ENCODE measurements at regions not wholly inside any gene's neighbourhood (a gene's known extent, or its start where the extent isn't known, plus 50 kb on each side); places are given as distances from the start of the nearest gene placed in this dataset.

DNA sequence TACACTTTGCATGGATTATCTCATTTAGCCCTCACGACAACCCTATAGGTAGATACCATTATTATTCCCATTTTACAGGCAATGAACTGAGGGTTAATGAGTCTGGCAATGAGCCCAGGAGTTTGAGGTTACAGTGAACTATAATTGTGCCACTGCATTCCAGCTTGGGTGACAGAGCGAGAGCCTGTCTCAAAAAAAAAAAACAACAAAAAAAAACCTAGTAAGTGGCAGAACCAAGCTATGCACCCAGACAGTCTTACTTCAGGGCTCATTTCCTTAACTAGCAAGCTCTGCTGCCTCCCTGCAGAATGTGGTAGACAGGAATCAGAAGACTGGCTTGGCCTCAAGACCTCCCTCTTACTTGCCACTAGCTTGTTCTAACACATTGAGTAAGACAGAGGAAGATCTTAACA is 71.9 kb upstream of the RREB1 start (continued):
- TF ChIP-seq, protein P1, sequence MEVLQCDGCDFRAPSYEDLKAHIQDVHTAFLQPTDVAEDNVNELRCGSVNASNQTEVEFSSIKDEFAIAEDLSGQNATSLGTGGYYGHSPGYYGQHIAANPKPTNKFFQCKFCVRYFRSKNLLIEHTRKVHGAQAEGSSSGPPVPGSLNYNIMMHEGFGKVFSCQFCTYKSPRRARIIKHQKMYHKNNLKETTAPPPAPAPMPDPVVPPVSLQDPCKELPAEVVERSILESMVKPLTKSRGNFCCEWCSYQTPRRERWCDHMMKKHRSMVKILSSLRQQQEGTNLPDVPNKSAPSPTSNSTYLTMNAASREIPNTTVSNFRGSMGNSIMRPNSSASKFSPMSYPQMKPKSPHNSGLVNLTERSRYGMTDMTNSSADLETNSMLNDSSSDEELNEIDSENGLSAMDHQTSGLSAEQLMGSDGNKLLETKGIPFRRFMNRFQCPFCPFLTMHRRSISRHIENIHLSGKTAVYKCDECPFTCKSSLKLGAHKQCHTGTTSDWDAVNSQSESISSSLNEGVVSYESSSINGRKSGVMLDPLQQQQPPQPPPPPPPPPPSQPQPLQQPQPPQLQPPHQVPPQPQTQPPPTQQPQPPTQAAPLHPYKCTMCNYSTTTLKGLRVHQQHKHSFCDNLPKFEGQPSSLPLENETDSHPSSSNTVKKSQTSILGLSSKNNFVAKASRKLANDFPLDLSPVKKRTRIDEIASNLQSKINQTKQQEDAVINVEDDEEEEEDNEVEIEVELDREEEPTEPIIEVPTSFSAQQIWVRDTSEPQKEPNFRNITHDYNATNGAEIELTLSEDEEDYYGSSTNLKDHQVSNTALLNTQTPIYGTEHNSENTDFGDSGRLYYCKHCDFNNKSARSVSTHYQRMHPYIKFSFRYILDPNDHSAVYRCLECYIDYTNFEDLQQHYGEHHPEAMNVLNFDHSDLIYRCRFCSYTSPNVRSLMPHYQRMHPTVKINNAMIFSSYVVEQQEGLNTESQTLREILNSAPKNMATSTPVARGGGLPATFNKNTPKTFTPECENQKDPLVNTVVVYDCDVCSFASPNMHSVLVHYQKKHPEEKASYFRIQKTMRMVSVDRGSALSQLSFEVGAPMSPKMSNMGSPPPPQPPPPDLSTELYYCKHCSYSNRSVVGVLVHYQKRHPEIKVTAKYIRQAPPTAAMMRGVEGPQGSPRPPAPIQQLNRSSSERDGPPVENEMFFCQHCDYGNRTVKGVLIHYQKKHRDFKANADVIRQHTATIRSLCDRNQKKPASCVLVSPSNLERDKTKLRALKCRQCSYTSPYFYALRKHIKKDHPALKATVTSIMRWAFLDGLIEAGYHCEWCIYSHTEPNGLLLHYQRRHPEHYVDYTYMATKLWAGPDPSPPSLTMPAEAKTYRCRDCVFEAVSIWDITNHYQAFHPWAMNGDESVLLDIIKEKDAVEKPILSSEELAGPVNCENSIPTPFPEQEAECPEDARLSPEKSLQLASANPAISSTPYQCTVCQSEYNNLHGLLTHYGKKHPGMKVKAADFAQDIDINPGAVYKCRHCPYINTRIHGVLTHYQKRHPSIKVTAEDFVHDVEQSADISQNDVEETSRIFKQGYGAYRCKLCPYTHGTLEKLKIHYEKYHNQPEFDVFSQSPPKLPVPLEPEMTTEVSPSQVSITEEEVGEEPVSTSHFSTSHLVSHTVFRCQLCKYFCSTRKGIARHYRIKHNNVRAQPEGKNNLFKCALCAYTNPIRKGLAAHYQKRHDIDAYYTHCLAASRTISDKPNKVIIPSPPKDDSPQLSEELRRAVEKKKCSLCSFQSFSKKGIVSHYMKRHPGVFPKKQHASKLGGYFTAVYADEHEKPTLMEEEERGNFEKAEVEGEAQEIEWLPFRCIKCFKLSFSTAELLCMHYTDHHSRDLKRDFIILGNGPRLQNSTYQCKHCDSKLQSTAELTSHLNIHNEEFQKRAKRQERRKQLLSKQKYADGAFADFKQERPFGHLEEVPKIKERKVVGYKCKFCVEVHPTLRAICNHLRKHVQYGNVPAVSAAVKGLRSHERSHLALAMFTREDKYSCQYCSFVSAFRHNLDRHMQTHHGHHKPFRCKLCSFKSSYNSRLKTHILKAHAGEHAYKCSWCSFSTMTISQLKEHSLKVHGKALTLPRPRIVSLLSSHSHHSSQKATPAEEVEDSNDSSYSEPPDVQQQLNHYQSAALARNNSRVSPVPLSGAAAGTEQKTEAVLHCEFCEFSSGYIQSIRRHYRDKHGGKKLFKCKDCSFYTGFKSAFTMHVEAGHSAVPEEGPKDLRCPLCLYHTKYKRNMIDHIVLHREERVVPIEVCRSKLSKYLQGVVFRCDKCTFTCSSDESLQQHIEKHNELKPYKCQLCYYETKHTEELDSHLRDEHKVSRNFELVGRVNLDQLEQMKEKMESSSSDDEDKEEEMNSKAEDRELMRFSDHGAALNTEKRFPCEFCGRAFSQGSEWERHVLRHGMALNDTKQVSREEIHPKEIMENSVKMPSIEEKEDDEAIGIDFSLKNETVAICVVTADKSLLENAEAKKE (CRISPR knock-in tag; IDR thresholded peaks at IDR 0.05), result no peak
- TF ChIP-seq ZNF114 (CRISPR knock-in tag; IDR thresholded peaks at IDR 0.05) (no peak), ZNF331 (CRISPR knock-in tag; IDR thresholded peaks at IDR 0.05; ENCODE audit: low read depth) (no peak), EZH2phosphoT487 (IDR thresholded peaks at IDR 0.05; ENCODE audit: unreplicated experiment) (no peak), EZH2 (IDR thresholded peaks at IDR 0.05; ENCODE audit: low read depth, unreplicated experiment) (no peak), POLR2AphosphoS5 (IDR thresholded peaks at IDR 0.05; ENCODE audit: low read depth) (no peak), NANOG (IDR thresholded peaks at IDR 0.05; ENCODE audit: borderline replicate concordance) (no peak), CREB1 (CRISPR knock-in tag; IDR thresholded peaks at IDR 0.05; ENCODE audit: low read depth) (no peak)
- TF ChIP-seq, protein P2, sequence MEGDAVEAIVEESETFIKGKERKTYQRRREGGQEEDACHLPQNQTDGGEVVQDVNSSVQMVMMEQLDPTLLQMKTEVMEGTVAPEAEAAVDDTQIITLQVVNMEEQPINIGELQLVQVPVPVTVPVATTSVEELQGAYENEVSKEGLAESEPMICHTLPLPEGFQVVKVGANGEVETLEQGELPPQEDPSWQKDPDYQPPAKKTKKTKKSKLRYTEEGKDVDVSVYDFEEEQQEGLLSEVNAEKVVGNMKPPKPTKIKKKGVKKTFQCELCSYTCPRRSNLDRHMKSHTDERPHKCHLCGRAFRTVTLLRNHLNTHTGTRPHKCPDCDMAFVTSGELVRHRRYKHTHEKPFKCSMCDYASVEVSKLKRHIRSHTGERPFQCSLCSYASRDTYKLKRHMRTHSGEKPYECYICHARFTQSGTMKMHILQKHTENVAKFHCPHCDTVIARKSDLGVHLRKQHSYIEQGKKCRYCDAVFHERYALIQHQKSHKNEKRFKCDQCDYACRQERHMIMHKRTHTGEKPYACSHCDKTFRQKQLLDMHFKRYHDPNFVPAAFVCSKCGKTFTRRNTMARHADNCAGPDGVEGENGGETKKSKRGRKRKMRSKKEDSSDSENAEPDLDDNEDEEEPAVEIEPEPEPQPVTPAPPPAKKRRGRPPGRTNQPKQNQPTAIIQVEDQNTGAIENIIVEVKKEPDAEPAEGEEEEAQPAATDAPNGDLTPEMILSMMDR (conservative IDR thresholded peaks at IDR 0.05; ENCODE audit: low read depth in 2 of 2), result no peak
- TF ChIP-seq, protein P3, sequence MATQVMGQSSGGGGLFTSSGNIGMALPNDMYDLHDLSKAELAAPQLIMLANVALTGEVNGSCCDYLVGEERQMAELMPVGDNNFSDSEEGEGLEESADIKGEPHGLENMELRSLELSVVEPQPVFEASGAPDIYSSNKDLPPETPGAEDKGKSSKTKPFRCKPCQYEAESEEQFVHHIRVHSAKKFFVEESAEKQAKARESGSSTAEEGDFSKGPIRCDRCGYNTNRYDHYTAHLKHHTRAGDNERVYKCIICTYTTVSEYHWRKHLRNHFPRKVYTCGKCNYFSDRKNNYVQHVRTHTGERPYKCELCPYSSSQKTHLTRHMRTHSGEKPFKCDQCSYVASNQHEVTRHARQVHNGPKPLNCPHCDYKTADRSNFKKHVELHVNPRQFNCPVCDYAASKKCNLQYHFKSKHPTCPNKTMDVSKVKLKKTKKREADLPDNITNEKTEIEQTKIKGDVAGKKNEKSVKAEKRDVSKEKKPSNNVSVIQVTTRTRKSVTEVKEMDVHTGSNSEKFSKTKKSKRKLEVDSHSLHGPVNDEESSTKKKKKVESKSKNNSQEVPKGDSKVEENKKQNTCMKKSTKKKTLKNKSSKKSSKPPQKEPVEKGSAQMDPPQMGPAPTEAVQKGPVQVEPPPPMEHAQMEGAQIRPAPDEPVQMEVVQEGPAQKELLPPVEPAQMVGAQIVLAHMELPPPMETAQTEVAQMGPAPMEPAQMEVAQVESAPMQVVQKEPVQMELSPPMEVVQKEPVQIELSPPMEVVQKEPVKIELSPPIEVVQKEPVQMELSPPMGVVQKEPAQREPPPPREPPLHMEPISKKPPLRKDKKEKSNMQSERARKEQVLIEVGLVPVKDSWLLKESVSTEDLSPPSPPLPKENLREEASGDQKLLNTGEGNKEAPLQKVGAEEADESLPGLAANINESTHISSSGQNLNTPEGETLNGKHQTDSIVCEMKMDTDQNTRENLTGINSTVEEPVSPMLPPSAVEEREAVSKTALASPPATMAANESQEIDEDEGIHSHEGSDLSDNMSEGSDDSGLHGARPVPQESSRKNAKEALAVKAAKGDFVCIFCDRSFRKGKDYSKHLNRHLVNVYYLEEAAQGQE (IDR thresholded peaks at IDR 0.05; ENCODE audit: unreplicated experiment), result no peak
